ENCODE measurements at regions not wholly inside any gene's neighbourhood (a gene's known extent, or its start where the extent isn't known, plus 50 kb on each side); places are given as distances from the start of the nearest gene placed in this dataset.
"Not testable (repeated sequence)": the region's sequence is repeated elsewhere in the genome, so short reads cannot be mapped to it uniquely, and the experiment has no call there.

DNA sequence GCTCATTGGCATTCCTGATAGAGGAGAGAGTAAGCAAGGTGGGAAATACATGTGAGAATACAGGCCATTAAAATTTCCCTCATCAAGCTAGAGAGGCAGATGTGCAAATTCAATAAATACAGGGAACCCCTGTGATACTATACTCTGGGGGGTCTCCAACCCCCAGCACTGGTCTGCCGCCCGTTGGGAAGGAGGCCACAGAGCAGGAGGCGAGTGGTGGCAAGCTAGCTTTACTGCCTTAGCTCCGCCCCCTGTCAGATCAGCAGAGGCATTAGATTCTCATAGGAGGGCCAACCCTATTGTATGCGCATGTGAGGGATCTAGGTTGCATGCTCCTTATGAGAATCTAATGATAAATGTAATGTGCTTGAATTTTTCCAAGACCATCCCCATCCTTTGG is 97.1 kb upstream of the PLSCR5 start:
- FAIRE-seq, result no peak
- no peak for DNase-seq (ENCODE audit: extremely low spot score, insufficient read length, low read depth)

DNA sequence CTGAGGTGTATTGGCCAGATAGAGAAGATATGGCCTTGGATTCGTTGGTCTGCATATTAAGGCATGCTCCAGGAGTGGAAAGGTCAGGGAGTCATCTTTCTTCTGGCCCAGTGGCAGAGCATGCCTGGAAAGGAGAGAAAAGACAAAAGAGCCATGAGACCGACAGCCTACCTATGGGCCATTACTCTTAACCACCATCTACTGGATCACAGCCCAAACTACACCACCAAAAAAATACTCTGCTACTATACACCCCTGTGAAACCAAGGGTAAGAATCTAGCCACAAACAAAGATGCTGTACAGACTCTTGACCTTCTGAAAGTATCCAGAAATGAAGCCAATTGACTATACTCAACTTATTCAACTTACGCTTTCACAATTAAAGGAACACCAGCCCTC is 96.1 kb upstream of the PLSCR5 start:
- FAIRE-seq (no peak), DNase-seq (ENCODE audit: extremely low spot score, insufficient read length, low read depth) (no peak)

DNA sequence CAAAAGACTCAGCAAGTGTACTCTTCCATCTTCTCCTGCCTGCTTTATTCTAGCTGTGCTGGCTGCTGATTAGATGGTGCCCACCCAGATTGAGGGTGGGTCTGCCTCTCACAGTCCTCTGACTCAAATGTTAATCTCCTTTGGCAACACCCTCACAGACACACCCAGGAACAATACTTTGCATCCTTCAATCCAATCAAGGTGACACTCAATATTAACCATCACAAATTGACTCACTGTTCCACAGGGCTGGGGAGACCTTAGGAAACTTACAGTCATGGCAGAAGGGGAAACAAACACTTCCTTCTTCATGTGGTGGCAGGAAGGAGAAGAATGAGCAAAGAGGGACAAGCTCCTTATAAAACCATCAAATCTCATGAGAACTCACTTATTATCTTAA is 94.9 kb upstream of the PLSCR5 start:
- not testable (repeated sequence) for FAIRE-seq; DNase-seq (ENCODE audit: extremely low spot score, insufficient read length, low read depth)

DNA sequence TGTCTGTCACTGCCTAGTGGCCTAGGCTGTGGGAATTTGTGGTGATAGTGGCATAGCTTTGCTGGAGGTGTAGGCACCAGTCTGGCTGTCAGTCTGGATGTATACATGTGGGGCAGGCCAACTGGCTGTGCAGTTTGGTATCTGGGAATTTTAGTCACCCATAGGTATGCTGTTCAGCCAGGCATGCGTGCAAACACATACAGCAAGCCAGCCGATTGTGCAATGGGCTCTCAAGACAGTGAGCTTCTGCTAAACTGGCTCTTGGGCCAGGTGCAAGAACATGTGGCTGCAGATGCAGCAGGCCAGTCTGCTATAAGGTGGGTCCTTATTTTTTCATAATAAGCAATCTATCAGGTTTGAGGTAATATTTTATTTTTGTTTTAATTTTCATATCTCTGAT is 87.1 kb upstream of the PLSCR5 start:
- no peak for FAIRE-seq
- no peak for DNase-seq (ENCODE audit: extremely low spot score, insufficient read length, low read depth)

DNA sequence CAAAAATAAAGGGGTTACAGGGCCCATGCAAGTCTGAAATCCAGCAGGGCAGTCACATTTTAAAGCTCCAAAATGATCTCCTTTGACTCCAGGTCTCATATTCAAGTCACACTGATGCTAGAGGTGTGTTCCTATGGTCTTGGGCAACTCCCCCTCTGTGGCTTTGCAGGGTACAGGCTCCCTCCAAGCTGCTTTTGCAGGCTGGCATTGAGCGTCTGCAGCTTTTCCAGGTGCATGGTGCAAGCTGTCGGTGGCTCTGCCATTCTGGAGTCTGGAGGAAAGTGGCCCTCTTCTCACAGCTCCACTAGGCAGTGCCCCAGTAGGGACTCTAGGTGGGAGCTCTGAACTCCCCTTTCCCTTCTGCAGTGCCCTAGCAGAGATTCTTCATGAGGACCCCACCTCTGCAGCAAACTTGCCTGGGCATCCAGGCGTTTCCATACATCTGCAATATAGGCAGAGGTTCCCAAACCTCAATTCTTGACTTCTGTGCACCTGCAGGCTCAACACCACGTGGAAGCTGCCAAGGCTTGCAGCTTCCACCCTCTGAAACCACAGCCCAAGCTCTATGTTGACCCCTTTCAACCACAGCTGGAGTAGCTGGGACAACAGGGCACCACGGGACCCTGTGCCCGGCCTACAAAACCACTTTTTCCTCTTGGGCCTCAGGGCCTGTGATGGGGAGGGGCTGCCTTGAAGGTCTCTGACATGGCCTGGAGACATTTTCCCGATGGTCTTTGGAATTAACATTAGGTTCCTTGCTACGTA is 80.1 kb upstream of the PLSCR5 start:
- DNase-seq (ENCODE audit: extremely low spot score, insufficient read length, low read depth) (no peak), FAIRE-seq (no peak)

DNA sequence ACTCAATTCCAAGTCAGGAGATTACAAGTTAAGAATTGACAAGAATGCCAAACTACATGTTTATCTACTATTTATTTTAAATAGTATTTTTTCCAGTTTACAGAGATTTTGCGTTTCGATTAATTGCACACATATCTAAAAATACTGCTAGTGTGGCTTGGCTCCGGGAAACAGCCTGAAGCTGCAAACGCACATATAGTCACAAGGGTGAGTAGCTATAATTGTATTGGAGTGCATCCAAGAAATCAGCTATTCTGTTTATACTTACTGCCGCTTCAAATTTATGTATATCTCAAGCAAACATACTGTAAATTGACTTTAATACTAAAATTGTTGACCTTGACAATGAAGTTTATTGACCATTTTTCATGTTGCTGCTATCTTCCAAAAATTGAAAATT is 77.0 kb upstream of the PLSCR5 start:
- FAIRE-seq (no peak), DNase-seq (ENCODE audit: extremely low spot score, insufficient read length, low read depth) (no peak)

DNA sequence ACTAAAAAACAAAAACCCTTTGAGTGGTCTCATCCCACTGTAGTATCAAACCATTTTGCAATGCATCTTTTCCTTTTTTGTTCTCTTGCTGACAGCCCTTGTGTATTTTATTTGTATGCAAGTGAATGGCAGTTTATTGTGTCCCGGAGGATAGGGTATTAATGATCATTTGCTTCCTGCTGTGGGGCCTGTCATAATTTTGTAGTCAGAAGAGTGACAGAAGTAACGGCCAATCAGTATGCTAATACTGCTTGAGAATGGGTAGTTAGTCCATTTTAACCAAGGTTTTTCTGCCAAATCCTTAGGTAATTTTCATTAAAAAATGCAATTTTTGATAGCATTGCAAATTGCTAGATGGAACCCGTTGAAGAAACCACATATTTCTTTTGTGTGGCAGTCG is 75.5 kb upstream of the PLSCR5 start:
- FAIRE-seq (no peak), DNase-seq (ENCODE audit: extremely low spot score, insufficient read length, low read depth) (no peak)

DNA sequence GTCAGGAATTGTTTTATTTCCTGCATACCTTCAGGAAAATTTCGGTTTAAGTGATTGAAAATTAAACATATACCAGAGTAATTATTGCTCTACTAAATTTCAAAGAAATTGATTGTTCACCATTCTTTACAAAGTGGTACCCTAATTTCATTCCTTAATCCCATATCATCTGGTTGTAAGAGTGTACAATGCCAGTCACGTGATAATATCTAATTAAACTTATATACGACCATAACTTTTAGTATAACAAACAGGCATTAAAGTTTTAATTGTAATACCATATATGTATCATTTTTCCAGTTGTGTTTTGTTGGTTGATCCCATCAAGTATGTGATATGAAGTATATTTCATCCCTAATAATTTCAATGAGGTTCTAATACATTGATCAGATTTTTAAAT is 74.8 kb upstream of the PLSCR5 start:
- no peak for FAIRE-seq
- no peak for DNase-seq (ENCODE audit: extremely low spot score, insufficient read length, low read depth)

DNA sequence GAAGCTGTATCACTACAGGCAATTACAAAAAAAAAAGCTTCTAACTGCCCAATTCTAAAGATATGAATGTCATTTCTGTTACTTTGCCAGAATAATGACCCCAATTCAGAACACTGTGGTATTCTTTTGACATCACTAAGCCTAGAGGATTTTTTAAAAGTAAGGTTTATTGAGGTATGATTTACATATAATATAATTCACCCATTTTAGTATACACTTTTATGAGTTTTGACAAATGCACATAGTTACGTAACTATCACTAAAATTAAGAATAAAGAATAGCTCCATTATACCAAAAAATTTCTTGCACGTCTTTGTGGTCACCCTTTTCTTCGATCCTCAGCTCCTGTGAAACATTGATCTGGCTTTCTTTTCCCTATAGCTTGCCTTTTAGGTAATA is 74.0 kb upstream of the PLSCR5 start:
- no peak for DNase-seq (ENCODE audit: extremely low spot score, insufficient read length, low read depth)
- FAIRE-seq, result no peak

DNA sequence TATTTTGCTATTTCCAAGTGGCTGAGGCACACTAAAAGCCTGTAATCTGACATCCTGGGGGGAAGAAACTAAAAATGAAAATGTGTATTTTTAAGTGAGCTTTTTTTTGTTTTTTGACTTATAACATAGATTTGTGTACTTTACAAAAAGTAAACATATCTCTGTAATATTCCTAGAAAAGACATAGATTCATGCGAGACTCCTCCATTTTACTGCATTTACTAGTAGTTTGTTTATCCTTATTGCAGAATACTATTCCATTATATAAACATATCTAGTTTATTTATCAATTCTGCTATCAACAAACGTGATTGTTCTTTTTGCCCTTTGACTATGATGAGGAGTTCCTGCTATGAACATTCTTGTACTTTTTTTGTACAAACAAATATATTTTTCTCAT is 67.8 kb upstream of the PLSCR5 start:
- no peak for DNase-seq (ENCODE audit: extremely low spot score, insufficient read length, low read depth)
- no peak for FAIRE-seq

DNA sequence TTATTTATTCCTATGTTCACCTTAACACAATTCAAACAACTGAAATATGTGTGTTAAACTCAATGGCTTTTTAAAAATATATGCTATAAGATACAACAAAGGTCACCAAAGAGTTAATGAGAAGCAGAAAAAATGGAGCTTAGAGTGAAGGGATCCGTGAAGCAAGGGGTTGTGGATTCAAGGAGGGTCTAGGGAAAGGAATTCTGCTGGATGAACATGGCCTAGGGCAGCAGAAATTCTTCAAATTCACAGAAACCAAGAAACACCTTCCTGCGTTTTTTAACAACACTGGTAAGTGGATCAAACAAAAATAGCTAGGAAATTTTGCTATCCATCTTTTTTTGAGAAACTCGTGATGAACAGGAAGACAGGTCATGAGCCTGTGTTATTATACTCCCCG is 59.3 kb upstream of the PLSCR5 start:
- FAIRE-seq (no peak), DNase-seq (ENCODE audit: extremely low spot score, insufficient read length, low read depth) (no peak)

DNA sequence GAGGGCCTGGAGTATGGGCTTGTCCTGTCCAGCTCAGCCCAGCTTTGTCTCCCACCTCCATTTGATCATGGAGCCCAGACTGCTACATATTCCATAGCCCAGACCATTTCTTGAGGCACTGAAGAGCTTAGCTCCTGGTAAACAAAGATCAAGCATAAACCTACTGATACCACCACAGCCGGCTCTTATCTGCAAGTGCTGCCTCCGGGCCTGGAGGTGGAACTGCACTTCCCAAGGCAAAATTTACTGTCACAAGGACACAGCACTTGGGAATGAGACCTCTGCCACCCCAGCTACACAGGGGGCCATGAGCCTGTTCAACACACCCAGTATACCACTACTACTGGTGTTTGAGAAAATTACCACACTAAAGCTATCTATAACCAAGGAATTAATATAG is 53.7 kb upstream of the PLSCR5 start:
- FAIRE-seq, result no peak

DNA sequence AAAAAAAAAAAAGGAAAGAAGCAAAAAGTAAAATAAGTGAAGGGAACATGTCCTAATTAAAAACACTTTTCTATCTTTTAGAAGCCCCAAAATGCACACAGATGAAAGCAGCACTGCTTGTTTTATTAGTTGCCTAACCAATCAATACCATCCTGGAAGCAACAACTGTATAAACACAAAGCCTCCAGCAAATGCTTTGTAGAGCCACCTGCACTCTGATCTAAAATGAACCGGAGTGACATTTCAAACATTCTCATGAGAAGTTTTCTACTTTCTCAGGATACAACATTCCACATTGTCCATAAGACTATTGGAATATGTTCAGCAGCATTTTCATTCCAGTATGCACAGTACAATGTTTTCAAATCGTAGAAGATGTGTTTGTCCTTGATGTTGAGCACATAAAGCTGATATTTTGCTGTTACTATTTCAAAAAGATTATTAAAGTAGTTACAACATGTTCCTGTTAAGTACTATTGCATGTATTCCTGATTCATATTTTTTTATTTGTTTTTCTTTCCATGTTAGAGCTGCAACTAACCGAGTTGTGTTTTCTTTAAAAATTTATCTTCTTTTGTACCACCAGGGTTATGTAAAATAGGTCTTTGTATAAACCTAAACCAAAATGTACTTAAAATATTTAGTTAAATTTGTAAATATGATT is 50.3 kb upstream of the PLSCR5 start:
- FAIRE-seq, result no peak
- DNase-seq (ENCODE audit: extremely low spot score, insufficient read length, low read depth), result no peak

More for the DNA sequence above, 53.7 kb upstream of the PLSCR5 start:
- no peak for DNase-seq (ENCODE audit: extremely low spot score, insufficient read length, low read depth)

Measured in GM18507 (cell line).